Epidermal melanocyte (primary cell): ENCODE measurements at regions not wholly inside any gene's neighbourhood (a gene's known extent, or its start where the extent isn't known, plus 50 kb on each side); places are given as distances from the start of the nearest gene placed in this dataset.
"Not testable (repeated sequence)": the region's sequence is repeated elsewhere in the genome, so short reads cannot be mapped to it uniquely, and the experiment has no call there.

Experiments
- DNase-seq: peaks from one replicate; pipeline ENCODE4 v3.0.0; 2011; ENCODE audit warnings: low spot score; ENCODE audit not compliant: insufficient read length

DNA sequence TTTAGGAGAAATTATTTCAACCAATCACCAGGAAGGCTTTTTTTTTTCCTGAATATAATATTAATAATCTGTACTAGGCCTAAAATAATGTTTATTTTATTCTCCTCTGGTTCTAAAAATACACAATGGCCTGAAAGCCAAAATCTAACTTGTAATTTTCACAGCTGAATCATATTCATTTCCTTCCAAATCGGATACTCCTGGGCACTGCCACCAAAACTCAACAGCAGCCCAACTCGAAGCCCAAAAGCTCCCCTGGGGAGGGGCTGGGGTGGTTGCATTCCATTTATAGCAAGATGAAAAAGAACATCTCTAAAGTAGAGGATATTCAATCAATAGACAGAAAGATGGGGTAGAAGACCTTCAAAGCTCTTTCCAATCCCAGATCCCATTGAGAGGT, 100.5 kb upstream of the SETBP1 start:
- DNase-seq = no peak

- DNase-seq = not testable (repeated sequence)
Measured at GRCh38 chr18:44580782-44581181, 99.9 kb upstream of the SETBP1 start.

- DNase-seq = no peak
Measured at GRCh38 chr18:44582456-44582855, 98.2 kb upstream of the SETBP1 start.

GRCh38 chr18:44584900-44585299, 95.8 kb upstream of the SETBP1 start:
- DNase-seq = no peak

- DNase-seq = no peak
Measured at GRCh38 chr18:44586782-44587524, 93.7 kb upstream of the SETBP1 start.

DNA sequence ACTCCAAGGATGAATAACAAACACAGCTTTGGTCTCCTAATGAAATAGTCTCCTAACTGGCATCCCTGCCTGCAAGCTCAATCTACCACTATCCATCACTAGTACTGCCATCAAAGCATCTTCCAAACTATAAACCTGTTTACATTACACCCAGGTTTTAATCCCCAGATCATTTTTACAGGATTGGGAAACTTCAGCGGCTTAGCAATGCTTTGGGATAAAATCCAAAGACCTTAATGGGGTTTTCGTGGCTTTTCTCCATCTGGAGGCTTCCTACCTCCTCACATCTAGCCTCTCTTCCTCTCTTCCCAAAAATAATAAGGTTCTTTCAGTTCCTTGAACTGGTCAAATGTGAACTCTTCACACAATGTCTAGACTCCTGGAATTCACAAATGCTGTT, 92.2 kb upstream of the SETBP1 start:
- DNase-seq = no peak

GRCh38 chr18:44589693-44590355, 90.9 kb upstream of the SETBP1 start:
- no peak for DNase-seq

- no peak for DNase-seq
Measured at GRCh38 chr18:44590956-44591670, 89.6 kb upstream of the SETBP1 start.

DNA sequence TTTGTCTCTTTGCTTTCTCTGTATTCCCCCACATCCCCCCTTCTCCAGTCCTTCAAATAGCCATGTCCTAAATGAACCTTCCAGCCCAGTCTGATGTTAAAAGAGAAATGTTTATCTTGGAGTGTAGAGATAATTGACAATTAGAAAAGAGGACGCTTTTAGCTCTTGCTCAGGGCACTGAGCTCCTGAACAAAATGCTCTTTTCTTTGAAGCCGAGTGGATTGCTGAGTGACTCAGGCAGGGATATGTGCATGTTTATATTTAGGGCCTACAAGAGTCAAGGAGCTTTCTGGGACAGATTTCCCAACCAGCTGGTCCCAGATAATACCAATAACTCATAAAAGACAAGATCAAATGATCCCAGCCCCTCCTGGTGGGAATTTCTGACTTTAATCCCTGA, 88.0 kb upstream of the SETBP1 start:
- no peak for DNase-seq

- no peak for DNase-seq
Measured at GRCh38 chr18:44594799-44595467, 85.8 kb upstream of the SETBP1 start.

GRCh38 chr18:44597797-44598196, 82.9 kb upstream of the SETBP1 start:
- no peak for DNase-seq

DNA sequence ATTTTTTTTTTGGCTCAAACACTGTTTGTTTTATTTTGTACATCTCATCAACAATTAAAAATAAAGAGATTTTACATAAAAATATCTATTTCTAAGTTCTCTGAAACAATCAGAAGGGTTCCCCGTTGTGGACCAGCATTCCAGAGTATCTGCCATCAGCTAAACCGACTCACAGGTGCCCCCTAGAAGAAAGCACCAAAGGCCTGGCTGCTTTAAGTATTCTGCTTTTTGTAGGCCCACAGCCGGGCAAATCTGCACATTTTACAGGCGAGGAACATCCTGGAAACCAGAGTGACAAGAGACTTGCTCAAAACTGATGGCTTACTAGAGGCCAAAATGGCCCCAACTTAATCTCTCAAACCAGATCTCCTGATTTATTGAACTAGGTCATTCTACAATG, 82.2 kb upstream of the SETBP1 start:
- no peak for DNase-seq

DNA sequence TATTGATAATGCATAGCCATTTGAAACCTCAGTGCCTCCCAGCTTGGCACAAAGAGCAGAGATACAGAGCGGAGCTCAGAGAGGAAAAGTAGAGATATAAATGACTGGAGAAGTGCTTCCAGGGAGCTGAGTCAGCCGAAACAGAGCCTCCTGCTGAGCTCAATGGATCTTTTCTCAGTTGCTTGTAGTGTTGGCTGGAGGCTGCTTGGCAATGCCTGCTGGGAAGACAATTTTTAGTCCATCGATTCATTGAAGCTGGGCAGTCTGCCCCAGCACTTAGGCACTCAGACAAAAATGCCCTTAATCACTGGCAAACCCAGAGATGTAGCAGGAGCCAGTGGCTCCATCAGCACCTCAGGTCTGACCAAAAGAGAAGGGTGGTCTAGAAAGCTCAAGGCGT, 81.3 kb upstream of the SETBP1 start:
- no peak for DNase-seq

GRCh38 chr18:44601447-44601846, 79.2 kb upstream of the SETBP1 start:
- DNase-seq = no peak

- no peak for DNase-seq
Measured at GRCh38 chr18:44602380-44602779, 78.3 kb upstream of the SETBP1 start.

GRCh38 chr18:44602845-44603244, 77.8 kb upstream of the SETBP1 start:
- DNase-seq = no peak

DNA sequence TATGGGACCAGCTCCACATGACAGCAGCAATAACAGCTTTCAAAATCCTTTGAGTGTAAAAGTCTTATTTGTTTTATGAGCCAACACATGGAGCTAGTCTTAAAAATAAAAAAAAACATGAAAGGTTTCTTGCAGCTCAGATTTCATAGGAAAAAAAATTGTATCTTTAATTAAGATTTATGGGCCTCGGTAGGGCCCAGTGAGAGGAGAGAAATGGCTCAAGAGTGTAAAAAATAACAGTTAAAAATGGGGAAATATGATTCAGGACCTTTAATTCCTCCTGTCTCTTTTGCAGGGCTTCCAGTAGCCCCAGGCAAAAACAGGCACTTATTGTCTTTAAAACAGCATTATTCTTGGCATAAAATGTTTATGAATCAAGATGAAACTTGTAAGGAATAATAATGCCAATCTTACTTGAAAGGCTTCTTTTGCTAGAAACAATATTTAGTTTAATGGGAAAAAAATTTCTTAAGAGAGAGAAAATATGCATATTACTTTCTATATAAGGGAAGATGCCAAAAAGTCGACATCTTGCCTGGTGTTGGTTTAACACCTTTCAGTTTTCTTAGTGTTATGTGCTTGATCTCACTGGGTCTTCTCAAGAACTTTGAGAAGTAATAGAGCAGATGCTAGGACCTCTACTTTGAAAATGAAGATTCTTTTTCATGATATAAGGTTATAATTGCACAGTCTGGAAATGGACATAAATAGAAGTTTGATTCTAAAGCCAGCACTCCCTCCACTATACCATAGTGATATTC, 71.3 kb upstream of the SETBP1 start:
- no peak for DNase-seq

GRCh38 chr18:44620812-44621211, 59.9 kb upstream of the SETBP1 start:
- no peak for DNase-seq

DNA sequence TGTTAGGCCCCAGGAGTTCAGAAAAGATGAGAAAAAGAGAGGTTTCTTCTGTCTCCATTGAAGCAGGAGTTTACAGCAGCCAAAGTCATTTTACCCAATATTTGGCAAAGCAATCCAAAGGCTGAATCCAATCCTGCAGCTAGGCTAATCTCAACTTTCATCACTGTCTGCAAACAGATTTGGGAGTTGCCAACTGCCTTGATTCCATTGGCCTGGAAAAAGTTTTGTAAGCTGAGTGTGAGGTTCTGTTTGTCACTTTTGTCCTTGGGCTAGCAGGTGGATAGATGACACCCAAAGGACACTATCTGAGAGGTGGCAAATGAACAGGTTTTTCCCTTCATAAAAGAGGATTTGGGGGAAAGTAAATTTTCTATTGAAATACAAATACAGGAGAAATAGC, 56.6 kb upstream of the SETBP1 start:
- DNase-seq = no peak

DNA sequence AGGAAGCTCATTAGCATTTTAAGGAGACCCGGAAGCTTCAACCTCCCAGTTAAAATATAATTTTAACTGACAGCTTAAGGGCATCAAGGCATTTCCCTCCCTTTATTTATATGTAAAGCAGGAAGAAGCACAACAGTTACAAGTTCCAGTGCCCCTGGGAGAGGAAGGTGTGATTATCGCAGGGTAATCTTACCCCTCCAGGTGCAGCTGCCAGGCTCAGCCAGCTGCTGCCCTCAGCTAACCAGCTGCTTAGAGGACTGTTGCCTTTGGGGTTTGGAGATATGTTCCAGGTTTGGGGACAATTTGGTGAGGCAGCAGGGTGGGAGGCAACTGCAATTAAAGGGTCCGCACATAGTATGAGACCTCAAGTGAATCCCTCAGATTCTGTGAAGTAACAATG, 55.3 kb upstream of the SETBP1 start:
- no peak for DNase-seq

- DNase-seq = no peak
Measured at GRCh38 chr18:44626236-44626635, 54.5 kb upstream of the SETBP1 start.
